ENCODE measurements at regions not wholly inside any gene's neighbourhood (a gene's known extent, or its start where the extent isn't known, plus 50 kb on each side); places are given as distances from the start of the nearest gene placed in this dataset.

GRCh38 chr4:160546201-160546600 is 1443.3 kb downstream of the RAPGEF2 start:
- TF ChIP-seq CTCF (IDR thresholded peaks at IDR 0.05 in 2 of 3, conservative IDR thresholded peaks at IDR 0.05 in 1 of 3; ENCODE audit: borderline replicate concordance in 1 of 3, insufficient read depth in 1 of 3, low read depth in 2 of 3, low read length in 2 of 3) (no peak), JUND (IDR thresholded peaks at IDR 0.05) (no peak), YY1 (IDR thresholded peaks at IDR 0.05; ENCODE audit: extremely low read depth, insufficient replicate concordance, low read depth, low read length) (no peak), EZH2 (IDR thresholded peaks at IDR 0.05) (no peak), POLR2AphosphoS5 (IDR thresholded peaks at IDR 0.05; ENCODE audit: low read depth, low read length) (no peak), TCF7L2 (IDR thresholded peaks at IDR 0.05; ENCODE audit: borderline replicate concordance, extremely low read depth, insufficient read depth, insufficient read length) (no peak), POLR2A (IDR thresholded peaks at IDR 0.05; ENCODE audit: borderline replicate concordance, extremely low read depth, insufficient read depth, insufficient read length) (no peak), ELF1 (IDR thresholded peaks at IDR 0.05; ENCODE audit: borderline replicate concordance, low read depth) (no peak)
- TF ChIP-seq, protein P1, sequence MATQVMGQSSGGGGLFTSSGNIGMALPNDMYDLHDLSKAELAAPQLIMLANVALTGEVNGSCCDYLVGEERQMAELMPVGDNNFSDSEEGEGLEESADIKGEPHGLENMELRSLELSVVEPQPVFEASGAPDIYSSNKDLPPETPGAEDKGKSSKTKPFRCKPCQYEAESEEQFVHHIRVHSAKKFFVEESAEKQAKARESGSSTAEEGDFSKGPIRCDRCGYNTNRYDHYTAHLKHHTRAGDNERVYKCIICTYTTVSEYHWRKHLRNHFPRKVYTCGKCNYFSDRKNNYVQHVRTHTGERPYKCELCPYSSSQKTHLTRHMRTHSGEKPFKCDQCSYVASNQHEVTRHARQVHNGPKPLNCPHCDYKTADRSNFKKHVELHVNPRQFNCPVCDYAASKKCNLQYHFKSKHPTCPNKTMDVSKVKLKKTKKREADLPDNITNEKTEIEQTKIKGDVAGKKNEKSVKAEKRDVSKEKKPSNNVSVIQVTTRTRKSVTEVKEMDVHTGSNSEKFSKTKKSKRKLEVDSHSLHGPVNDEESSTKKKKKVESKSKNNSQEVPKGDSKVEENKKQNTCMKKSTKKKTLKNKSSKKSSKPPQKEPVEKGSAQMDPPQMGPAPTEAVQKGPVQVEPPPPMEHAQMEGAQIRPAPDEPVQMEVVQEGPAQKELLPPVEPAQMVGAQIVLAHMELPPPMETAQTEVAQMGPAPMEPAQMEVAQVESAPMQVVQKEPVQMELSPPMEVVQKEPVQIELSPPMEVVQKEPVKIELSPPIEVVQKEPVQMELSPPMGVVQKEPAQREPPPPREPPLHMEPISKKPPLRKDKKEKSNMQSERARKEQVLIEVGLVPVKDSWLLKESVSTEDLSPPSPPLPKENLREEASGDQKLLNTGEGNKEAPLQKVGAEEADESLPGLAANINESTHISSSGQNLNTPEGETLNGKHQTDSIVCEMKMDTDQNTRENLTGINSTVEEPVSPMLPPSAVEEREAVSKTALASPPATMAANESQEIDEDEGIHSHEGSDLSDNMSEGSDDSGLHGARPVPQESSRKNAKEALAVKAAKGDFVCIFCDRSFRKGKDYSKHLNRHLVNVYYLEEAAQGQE (IDR thresholded peaks at IDR 0.05; ENCODE audit: low read depth) = no peak
- TF ChIP-seq, protein P2, sequence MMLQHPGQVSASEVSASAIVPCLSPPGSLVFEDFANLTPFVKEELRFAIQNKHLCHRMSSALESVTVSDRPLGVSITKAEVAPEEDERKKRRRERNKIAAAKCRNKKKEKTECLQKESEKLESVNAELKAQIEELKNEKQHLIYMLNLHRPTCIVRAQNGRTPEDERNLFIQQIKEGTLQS (IDR thresholded peaks at IDR 0.05) = no peak

All from HCT116 (cell line).